ENCODE measurements at regions not wholly inside any gene's neighbourhood (a gene's known extent, or its start where the extent isn't known, plus 50 kb on each side); places are given as distances from the start of the nearest gene placed in this dataset.

DNA sequence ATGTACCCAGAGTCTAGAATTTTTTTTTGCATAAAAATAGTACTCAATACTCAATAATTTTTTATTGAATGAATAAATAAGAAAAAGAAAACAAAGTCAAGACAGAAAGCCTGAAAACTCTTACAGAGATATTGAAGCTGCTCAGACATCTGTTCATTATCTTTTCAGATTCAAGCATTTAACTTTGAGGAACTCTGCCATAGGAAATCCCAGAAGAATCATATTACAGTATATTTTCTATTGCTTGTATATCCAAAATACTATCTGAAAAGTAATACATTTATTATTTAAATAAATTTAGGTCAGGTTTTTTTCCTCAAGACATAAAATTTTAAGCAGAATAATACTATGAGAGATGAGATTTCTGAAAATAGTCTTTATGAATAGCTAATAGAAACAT, 755.9 kb upstream of the ADGRL4 start:
- Histone ChIP-seq H3K27me3 (ENCODE audit: control insufficient read depth in 2 of 2, insufficient read depth in 2 of 2, low read length in 2 of 2) (no peaks in the 10 kb centered on the region), H3K4me2 (replicated peaks; ENCODE audit: extremely low read depth, low read length, poor library complexity, severe bottlenecking) (no peak overlapping the region), H3K79me2 (ENCODE audit: insufficient read depth, low read length) (no peaks in the 10 kb centered on the region), H2AFZ (ENCODE audit: insufficient read depth, low read depth, low read length, poor library complexity, severe bottlenecking) (no peak overlapping the region), H3K36me3 (replicated peaks in 1 of 2; ENCODE audit: control insufficient read depth in 1 of 2, insufficient read depth in 2 of 2, low read length in 2 of 2) (no peaks in the 10 kb centered on the region), H3K9ac (ENCODE audit: insufficient read depth, low read length, poor library complexity, severe bottlenecking) (no peak overlapping the region), H3K9me3 (replicated peaks in 1 of 2; ENCODE audit: control insufficient read depth in 1 of 2, insufficient read depth in 1 of 2, low read length in 2 of 2) (peaks cover 0 to 3% of the 10 kb centered on the region in 2 donors), H4K20me1 (ENCODE audit: insufficient read depth, low read length) (no peaks in the 10 kb centered on the region), H3K27ac (ENCODE audit: low read depth in 1 of 2, low read length in 2 of 2) (no peak overlapping the region), H3K4me3 (replicated peaks in 1 of 3; ENCODE audit: low read depth in 2 of 3, low read length in 3 of 3) (no peak overlapping the region), H3K4me1 (ENCODE audit: control insufficient read depth in 1 of 2, insufficient read depth in 2 of 2, low read length in 2 of 2) (no peaks in the 10 kb centered on the region)
- Mint-ChIP-seq H3K4me3 (no peak overlapping the region), H3K27me3 (ENCODE audit: low read depth in 3 of 3) (peaks cover 0 to 2% (median 0%) of the 10 kb centered on the region in 3 donors), H3K4me1 (no peaks in the 10 kb centered on the region), H3K36me3 (no peaks in the 10 kb centered on the region), H3K9me3 (peaks cover 0 to 8% (median 1%) of the 10 kb centered on the region in 7 donors), H3K27ac (no peak overlapping the region)
- intact Hi-C loops (cut with micrococcal nuclease), result no loop called here
- no peak for DNase-seq
- TF ChIP-seq, protein P1, sequence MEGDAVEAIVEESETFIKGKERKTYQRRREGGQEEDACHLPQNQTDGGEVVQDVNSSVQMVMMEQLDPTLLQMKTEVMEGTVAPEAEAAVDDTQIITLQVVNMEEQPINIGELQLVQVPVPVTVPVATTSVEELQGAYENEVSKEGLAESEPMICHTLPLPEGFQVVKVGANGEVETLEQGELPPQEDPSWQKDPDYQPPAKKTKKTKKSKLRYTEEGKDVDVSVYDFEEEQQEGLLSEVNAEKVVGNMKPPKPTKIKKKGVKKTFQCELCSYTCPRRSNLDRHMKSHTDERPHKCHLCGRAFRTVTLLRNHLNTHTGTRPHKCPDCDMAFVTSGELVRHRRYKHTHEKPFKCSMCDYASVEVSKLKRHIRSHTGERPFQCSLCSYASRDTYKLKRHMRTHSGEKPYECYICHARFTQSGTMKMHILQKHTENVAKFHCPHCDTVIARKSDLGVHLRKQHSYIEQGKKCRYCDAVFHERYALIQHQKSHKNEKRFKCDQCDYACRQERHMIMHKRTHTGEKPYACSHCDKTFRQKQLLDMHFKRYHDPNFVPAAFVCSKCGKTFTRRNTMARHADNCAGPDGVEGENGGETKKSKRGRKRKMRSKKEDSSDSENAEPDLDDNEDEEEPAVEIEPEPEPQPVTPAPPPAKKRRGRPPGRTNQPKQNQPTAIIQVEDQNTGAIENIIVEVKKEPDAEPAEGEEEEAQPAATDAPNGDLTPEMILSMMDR (IDR thresholded peaks at IDR 0.05), result no peak

- no peaks in the 10 kb centered on the region for H3K27me3 ChIP-seq (ENCODE audit: control insufficient read depth in 2 of 2, insufficient read depth in 2 of 2, low read length in 2 of 2)
These were observed 754.0 kb upstream of the ADGRL4 start for GRCh38 chr1:79760531-79760930.

More at GRCh38 chr1:79760531-79760930, 754.0 kb upstream of the ADGRL4 start:
- intact Hi-C loops (cut with micrococcal nuclease), result no loop called here
- no peaks in the 10 kb centered on the region for H3K36me3 Mint-ChIP-seq
- Histone ChIP-seq H3K4me2 (replicated peaks; ENCODE audit: extremely low read depth, low read length, poor library complexity, severe bottlenecking) (no peak overlapping the region), H4K20me1 (ENCODE audit: insufficient read depth, low read length) (no peaks in the 10 kb centered on the region), H3K9me3 (replicated peaks in 1 of 2; ENCODE audit: control insufficient read depth in 1 of 2, insufficient read depth in 1 of 2, low read length in 2 of 2) (peaks cover 0 to 3% of the 10 kb centered on the region in 2 donors), H2AFZ (ENCODE audit: insufficient read depth, low read depth, low read length, poor library complexity, severe bottlenecking) (no peak overlapping the region), H3K4me3 (replicated peaks in 1 of 3; ENCODE audit: low read depth in 2 of 3, low read length in 3 of 3) (no peak overlapping the region), H3K79me2 (ENCODE audit: insufficient read depth, low read length) (no peaks in the 10 kb centered on the region), H3K36me3 (replicated peaks in 1 of 2; ENCODE audit: control insufficient read depth in 1 of 2, insufficient read depth in 2 of 2, low read length in 2 of 2) (no peaks in the 10 kb centered on the region), H3K9ac (ENCODE audit: insufficient read depth, low read length, poor library complexity, severe bottlenecking) (no peak overlapping the region), H3K4me1 (ENCODE audit: control insufficient read depth in 1 of 2, insufficient read depth in 2 of 2, low read length in 2 of 2) (no peaks in the 10 kb centered on the region), H3K27ac (ENCODE audit: low read depth in 1 of 2, low read length in 2 of 2) (no peak overlapping the region)
- peaks cover 0 to 8% (median 2%) of the 10 kb centered on the region in 7 donors for H3K9me3 Mint-ChIP-seq
- H3K27me3 Mint-ChIP-seq (ENCODE audit: low read depth in 3 of 3), result peaks cover 0 to 2% (median 0%) of the 10 kb centered on the region in 3 donors
- TF ChIP-seq, protein P1 (IDR thresholded peaks at IDR 0.05), result no peak
- no peak overlapping the region for H3K4me3 Mint-ChIP-seq
- H3K4me1 Mint-ChIP-seq, result no peaks in the 10 kb centered on the region
- no peak overlapping the region for H3K27ac Mint-ChIP-seq
- no CpG with 5 or more reads among the region's 1 CpG for WGBS (ENCODE audit: insufficient coverage)
- no peak for DNase-seq
